Mesothelial cell of epicardium (in vitro differentiated cells): ENCODE measurements at regions not wholly inside any gene's neighbourhood (a gene's known extent, or its start where the extent isn't known, plus 50 kb on each side); places are given as distances from the start of the nearest gene placed in this dataset.

ENCODE experiments used
- DNase-seq, 2 experiments: peaks; one replicate each; pipeline ENCODE4 v3.0.0; 2021; ENCODE audit warnings: low spot score in 2 of 2; ENCODE audit not compliant: unreplicated experiment in 2 of 2
- H3K27ac Mint-ChIP-seq: 2 replicates; pipeline ENCODE4 v1.8.0; 2021; ENCODE audit warnings: mixed read lengths
- H3K27me3 Mint-ChIP-seq: 2 replicates; pipeline ENCODE4 v1.8.0; 2021; ENCODE audit warnings: low read depth, mixed read lengths
- H3K36me3 Mint-ChIP-seq: 2 replicates; pipeline ENCODE4 v1.8.0; 2021; ENCODE audit warnings: mixed read lengths
- H3K4me1 Mint-ChIP-seq: 2 replicates; pipeline ENCODE4 v1.8.0; 2021; ENCODE audit warnings: mixed read lengths
- H3K4me3 Mint-ChIP-seq: 2 replicates; pipeline ENCODE4 v1.8.0; 2021; ENCODE audit warnings: mild to moderate bottlenecking, moderate library complexity, mixed read lengths
- H3K9me3 Mint-ChIP-seq: 2 replicates; pipeline ENCODE4 v1.8.0; 2021; ENCODE audit warnings: mixed read lengths
- TF ChIP-seq, protein P1 (sequence below): fragments of 200-600 bp; sonication (generic); IDR thresholded peaks from one replicate; pipeline ENCODE4 v1.5.0; 2021; ENCODE audit warnings: antibody characterized with exemption; ENCODE audit not compliant: unreplicated experiment

DNA sequence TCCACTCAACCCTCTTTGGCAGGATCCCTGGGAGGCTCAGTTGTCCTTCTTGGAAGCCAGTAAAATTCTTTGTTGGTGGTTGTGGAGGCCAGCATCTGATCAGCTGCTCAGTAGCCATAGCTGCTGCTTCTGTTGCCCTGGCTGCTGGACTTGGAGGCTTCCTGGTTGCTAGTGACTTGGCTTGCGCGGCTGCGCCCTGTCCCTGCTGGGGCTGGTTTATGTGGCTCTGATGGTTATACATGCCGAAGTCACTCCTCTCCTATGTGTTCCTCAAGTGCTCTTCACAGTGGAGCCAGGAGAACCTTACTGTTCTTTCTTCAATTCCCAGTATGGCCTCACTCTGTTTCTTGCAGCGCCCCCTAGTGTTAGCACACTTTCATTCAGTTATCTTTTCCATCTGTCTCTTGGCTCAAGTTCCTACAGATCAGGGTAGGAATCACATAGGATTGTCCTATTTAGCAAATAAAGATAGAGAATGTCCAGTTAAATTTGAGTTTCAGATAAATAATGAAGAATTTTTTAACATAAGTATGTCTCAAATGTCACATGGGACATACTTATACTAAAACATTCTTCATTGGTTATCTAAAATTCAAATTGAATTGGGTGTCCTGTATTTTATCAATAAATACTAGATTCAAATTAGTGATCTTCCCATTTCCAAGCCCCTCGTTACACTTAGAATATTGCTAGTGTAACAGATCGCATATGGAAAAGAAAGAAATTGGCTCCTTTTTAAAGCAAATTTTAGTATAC is 176.5 kb downstream of the TGFB2 start:
- no peak for DNase-seq
- no peak overlapping the region for H3K4me3 Mint-ChIP-seq
- H3K27ac Mint-ChIP-seq, result no peak overlapping the region
- H3K4me1 Mint-ChIP-seq, result peaks cover 52% of the 10 kb centered on the region
- TF ChIP-seq, protein P1, sequence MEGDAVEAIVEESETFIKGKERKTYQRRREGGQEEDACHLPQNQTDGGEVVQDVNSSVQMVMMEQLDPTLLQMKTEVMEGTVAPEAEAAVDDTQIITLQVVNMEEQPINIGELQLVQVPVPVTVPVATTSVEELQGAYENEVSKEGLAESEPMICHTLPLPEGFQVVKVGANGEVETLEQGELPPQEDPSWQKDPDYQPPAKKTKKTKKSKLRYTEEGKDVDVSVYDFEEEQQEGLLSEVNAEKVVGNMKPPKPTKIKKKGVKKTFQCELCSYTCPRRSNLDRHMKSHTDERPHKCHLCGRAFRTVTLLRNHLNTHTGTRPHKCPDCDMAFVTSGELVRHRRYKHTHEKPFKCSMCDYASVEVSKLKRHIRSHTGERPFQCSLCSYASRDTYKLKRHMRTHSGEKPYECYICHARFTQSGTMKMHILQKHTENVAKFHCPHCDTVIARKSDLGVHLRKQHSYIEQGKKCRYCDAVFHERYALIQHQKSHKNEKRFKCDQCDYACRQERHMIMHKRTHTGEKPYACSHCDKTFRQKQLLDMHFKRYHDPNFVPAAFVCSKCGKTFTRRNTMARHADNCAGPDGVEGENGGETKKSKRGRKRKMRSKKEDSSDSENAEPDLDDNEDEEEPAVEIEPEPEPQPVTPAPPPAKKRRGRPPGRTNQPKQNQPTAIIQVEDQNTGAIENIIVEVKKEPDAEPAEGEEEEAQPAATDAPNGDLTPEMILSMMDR, result peak; percentile 63
- H3K27me3 Mint-ChIP-seq, result no peaks in the 10 kb centered on the region
- H3K9me3 Mint-ChIP-seq, result no peaks in the 10 kb centered on the region
- no peaks in the 10 kb centered on the region for H3K36me3 Mint-ChIP-seq

DNA sequence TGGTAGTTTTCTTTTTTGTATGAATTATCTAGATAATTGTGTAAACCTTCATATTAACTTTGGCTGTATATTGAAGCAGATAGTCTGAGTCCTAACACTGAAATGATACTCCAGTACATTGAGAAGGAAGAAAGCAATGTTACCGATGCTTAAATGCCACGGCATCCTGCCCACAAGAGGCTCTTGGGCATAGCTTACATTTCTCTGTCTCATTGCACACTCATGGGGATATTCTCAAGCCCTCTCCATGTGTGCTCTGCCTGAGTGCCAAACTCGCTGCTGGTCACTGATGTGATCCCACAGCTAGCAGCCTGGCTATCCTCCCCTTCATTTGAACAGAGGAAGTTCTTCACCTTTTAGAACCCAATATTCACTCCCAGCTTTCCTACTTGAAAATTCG is 179.4 kb downstream of the TGFB2 start:
- TF ChIP-seq, protein P1, result no peak
- Mint-ChIP-seq H3K27me3 (no peaks in the 10 kb centered on the region), H3K4me1 (peaks cover 43% of the 10 kb centered on the region), H3K9me3 (no peaks in the 10 kb centered on the region), H3K4me3 (no peak overlapping the region), H3K36me3 (no peaks in the 10 kb centered on the region), H3K27ac (no peak overlapping the region)
- DNase-seq, result no peak

DNA sequence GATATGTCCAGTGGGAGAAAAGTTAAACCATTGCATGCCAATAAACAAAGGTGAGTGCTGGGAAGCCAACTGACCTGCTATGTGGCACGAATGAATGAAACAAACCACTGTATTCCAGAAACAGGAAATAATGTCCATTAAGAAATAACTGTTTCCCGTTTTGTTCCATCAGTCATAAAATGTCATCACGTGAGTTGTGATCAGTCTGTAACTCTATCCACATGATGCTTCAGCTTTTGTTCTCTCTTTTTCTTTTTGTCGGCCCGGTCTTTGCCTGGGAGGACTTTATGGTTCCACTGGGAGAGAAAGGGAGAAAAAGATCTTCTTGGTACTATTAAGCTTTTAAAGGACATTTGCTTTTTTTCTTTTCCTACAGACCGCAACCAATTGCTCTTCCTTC is 179.9 kb downstream of the TGFB2 start:
- H3K27me3 Mint-ChIP-seq, result no peaks in the 10 kb centered on the region
- H3K4me3 Mint-ChIP-seq, result no peak overlapping the region
- H3K36me3 Mint-ChIP-seq, result no peaks in the 10 kb centered on the region
- H3K9me3 Mint-ChIP-seq, result no peaks in the 10 kb centered on the region
- H3K4me1 Mint-ChIP-seq, result peaks cover 45% of the 10 kb centered on the region
- TF ChIP-seq, protein P1, result no peak
- peak overlapping the region; percentile 76 for H3K27ac Mint-ChIP-seq
- no peak for DNase-seq

DNA sequence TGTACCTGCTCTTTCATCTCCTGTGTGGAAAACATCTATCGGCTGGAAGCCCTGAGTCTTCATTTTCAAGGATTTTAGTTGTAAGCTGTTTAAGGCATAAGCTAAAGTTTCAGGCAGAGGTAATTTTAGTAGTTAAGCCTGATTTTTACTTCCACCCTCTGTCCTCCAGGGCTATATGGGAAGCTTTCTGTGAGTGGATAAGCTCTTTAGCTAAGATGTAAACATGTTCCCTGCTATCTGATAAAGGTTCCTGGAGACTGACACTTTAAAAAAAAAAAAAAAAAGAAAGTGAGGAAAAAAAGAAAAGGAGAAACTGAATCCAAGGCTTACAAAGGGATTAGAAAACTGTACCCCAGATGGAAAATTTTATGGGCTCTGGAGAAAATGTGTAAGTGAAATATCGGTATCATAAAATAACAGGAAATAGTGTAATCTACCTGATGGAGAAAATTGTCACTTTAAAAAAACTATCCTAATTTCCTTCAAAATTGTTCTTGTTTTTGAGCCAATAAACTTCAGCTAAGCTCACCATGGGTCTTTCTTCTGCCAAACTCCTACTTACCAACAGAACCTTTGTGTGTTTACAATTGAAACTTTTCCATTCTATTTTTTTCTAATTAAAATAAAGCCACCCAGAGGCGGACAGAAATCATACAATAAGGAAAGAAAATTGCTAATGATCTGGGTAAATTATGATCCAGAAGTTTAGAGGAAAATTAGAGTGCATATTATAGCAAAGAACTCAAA is 180.5 kb downstream of the TGFB2 start:
- Mint-ChIP-seq H3K4me3 (no peak overlapping the region), H3K27ac (peak overlapping the region; percentile 76), H3K4me1 (peaks cover 45% of the 10 kb centered on the region), H3K36me3 (no peaks in the 10 kb centered on the region), H3K27me3 (no peaks in the 10 kb centered on the region), H3K9me3 (no peaks in the 10 kb centered on the region)
- TF ChIP-seq, protein P1, result no peak
- DNase-seq, result no peak

DNA sequence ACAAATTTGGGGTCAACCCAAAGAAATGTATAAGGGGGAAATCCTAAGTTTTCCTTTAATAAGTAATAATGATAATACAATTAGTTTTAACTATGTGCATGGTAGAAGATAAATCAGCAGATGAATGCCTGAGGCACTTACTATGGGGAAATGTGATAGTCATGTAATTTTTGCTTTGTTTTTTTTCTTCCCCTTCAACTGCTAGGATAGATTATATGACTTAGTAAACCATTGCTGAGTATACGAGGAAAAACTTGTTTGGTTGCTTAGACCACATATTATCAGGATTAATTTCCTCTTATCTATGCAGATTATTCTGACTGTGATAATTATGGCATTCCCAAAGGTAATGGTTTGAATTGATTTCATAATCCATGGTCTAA is 181.1 kb downstream of the TGFB2 start:
- Mint-ChIP-seq H3K4me1 (peaks cover 49% of the 10 kb centered on the region), H3K27ac (peak overlapping the region; percentile 45), H3K36me3 (no peaks in the 10 kb centered on the region), H3K27me3 (no peaks in the 10 kb centered on the region), H3K4me3 (no peak overlapping the region), H3K9me3 (no peaks in the 10 kb centered on the region)
- TF ChIP-seq, protein P1, result no peak
- no peak for DNase-seq
